A549 (cell line): ENCODE measurements at regions not wholly inside any gene's neighbourhood (a gene's known extent, or its start where the extent isn't known, plus 50 kb on each side); places are given as distances from the start of the nearest gene placed in this dataset.

ENCODE experiments used
- CEBPB ChIP-seq, 2 experiments: fragments of >200 bp in 1 of 2; sonication (Bioruptor Twin) in 1 of 2; formaldehyde crosslinking in 1 of 2; IDR thresholded peaks; 2 replicates each; pipeline ENCODE4 v1.6.1; 2012 to 2016
- EP300 ChIP-seq, 2 experiments: fragments of >200 bp; sonication (Bioruptor Twin); formaldehyde crosslinking; IDR thresholded peaks; 2 replicates in 1 of 2; 3 replicates in 1 of 2; pipeline ENCODE4 v1.6.1; 2016 to 2017
- MAX ChIP-seq: IDR thresholded peaks from 2 replicates; pipeline ENCODE4 v1.6.1; 2012
- ZFP36 ChIP-seq: fragments of 450-650 bp; IDR thresholded peaks from 2 replicates; pipeline ENCODE4 v1.6.1; 2014; ENCODE audit warnings: borderline replicate concordance; ENCODE audit not compliant: partially characterized antibody

- TF ChIP-seq CEBPB (IDR thresholded peaks at IDR 0.05) (no peak), EP300 (IDR thresholded peaks at IDR 0.05) (no peak), ZFP36 (no peak), MAX (no peak)
Measured at GRCh38 chr5:1983401-1983800, 100.7 kb upstream of the IRX4 start.
